Dedifferentiated amniotic fluid mesenchymal stem cell (primary cell): ENCODE measurements at regions not wholly inside any gene's neighbourhood (a gene's known extent, or its start where the extent isn't known, plus 50 kb on each side); places are given as distances from the start of the nearest gene placed in this dataset.

Experiments
- DNase-seq: peaks from one replicate; pipeline ENCODE4 v3.0.0-alpha.2; 2016; ENCODE audit errors: extremely low spot score

DNA sequence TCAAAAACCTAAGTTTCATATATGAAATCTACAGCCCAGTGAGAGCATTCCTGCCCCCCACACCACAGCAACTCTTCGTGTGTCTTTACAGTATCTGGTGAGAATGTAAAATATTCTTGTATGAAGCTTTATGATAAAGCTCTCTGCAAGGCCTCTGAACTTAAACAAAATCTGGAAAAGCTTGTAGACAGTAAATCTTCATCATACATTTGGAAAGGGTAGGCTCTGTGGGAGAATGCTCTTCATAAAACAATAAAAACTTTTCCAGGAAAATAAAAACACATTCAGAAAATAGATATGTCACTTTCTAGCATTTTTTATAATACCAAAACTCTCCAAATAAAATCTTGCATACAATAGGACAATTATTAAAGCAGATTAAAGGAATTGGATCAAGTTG lies 1009.5 kb downstream of the NAALADL2 start:
- DNase-seq: no peak

DNA sequence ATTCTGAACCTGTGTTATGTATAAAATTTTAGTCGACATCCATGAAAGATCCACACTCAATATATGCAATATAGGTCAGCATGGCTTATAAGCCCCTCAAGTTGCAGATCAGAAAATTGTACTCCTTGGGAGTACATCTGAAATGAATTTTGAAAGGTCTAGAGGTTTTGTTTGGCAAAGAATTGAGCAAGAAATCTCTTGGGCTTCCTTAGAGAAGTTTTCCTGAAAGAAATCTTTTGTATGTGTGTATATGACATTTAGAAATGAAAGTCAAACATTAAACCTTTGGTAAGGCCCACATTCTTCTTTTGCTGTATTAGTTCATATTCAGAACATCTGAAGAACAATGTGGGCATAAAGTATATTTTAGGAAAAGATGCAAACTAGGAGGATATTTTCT lies 1006.6 kb downstream of the NAALADL2 start:
- DNase-seq: no peak

DNA sequence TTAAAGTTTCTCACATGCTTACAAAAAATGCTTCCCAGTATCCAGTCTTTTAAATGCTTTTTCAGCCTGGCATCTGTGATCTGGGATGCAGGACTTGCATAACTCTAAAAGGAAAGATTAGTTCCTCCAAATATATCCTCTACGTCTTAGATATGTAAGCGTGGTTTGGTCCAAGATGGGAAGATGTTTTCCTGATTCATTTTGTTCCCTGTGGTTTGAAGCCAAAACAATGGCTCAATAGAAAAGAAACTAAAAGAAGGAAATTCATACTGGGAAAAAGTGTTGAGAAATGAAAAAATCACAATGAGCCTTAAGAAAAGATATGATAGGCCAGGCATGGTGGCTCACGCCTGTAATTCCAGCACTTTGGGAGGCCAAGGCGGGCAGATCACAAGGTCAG lies 1002.8 kb downstream of the NAALADL2 start:
- no peak for DNase-seq
